ENCODE measurements at regions not wholly inside any gene's neighbourhood (a gene's known extent, or its start where the extent isn't known, plus 50 kb on each side); places are given as distances from the start of the nearest gene placed in this dataset.

DNA sequence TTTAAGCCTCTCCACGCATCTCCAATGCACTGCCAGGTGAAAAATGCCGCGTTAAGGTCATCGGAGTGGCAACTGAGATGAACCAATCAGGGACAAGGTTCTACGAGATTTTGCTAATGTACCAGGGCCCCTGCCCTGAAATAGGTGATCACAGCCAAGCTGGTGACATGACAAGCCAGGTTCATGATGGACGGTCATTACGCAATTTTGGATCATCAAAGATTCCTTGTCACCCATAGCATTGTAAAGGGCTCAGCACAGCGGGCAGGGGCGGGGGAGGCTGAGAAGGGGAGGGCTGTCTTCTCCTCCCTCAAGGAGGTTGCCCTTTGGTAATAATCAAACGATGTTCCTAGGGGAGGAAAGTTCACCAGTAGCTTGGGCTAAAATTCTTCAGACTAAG, 475.5 kb downstream of the NPHP4 start:
- TF ChIP-seq, protein P1, sequence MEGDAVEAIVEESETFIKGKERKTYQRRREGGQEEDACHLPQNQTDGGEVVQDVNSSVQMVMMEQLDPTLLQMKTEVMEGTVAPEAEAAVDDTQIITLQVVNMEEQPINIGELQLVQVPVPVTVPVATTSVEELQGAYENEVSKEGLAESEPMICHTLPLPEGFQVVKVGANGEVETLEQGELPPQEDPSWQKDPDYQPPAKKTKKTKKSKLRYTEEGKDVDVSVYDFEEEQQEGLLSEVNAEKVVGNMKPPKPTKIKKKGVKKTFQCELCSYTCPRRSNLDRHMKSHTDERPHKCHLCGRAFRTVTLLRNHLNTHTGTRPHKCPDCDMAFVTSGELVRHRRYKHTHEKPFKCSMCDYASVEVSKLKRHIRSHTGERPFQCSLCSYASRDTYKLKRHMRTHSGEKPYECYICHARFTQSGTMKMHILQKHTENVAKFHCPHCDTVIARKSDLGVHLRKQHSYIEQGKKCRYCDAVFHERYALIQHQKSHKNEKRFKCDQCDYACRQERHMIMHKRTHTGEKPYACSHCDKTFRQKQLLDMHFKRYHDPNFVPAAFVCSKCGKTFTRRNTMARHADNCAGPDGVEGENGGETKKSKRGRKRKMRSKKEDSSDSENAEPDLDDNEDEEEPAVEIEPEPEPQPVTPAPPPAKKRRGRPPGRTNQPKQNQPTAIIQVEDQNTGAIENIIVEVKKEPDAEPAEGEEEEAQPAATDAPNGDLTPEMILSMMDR (IDR thresholded peaks at IDR 0.05) = no peak
- TF ChIP-seq POLR2A (IDR thresholded peaks at IDR 0.05) (no peak), EP300 (IDR thresholded peaks at IDR 0.05) (no peak)
